Ovary (tissue), 3 donors: ENCODE measurements at regions not wholly inside any gene's neighbourhood (a gene's known extent, or its start where the extent isn't known, plus 50 kb on each side); places are given as distances from the start of the nearest gene placed in this dataset.

ENCODE experiments used
- EP300 ChIP-seq: sonication (generic); formaldehyde crosslinking; IDR thresholded peaks from one replicate; pipeline ENCODE4 v1.6.1; 2017; ENCODE audit warnings: antibody characterized with exemption
- POLR2A ChIP-seq: fragments of 450-650 bp; IDR thresholded peaks from one replicate; pipeline ENCODE4 v1.6.1; 2017; ENCODE audit warnings: antibody characterized with exemption, mild to moderate bottlenecking, moderate library complexity
- TF ChIP-seq, protein P1 (sequence below), 3 donors: fragments of 450-650 bp in 2 of 3; fragments of 200-600 bp in 1 of 3; IDR thresholded peaks; one replicate each; pipeline versions ENCODE4 v1.5.1 to v1.8.0; 2016 to 2022; ENCODE audit warnings: antibody characterized with exemption in 3 of 3, mild to moderate bottlenecking in 1 of 3
- donor health status: DM: no; HTN: no; CAD: no.

DNA sequence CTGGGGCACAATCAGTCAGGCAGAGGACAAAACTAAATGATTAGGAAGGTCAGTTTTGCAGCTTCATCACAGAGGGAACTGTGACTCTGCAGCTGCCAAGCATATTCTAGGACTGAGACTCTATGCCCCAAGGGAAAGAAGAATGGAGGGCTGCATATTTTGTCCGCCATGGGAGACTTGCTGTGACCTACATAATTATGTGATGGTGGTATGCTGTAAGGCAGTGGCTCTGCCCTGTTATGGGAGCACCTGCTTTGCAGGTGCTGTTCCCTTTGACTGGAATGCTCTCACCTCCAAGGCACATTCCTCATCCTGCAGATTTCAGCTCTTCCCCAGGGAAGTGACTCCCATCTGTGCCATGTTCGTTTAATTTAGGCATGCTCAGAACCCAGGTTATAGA is 261.9 kb upstream of the EPHA4 start:
- TF ChIP-seq, protein P1, sequence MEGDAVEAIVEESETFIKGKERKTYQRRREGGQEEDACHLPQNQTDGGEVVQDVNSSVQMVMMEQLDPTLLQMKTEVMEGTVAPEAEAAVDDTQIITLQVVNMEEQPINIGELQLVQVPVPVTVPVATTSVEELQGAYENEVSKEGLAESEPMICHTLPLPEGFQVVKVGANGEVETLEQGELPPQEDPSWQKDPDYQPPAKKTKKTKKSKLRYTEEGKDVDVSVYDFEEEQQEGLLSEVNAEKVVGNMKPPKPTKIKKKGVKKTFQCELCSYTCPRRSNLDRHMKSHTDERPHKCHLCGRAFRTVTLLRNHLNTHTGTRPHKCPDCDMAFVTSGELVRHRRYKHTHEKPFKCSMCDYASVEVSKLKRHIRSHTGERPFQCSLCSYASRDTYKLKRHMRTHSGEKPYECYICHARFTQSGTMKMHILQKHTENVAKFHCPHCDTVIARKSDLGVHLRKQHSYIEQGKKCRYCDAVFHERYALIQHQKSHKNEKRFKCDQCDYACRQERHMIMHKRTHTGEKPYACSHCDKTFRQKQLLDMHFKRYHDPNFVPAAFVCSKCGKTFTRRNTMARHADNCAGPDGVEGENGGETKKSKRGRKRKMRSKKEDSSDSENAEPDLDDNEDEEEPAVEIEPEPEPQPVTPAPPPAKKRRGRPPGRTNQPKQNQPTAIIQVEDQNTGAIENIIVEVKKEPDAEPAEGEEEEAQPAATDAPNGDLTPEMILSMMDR (IDR thresholded peaks at IDR 0.05), result no peak
- TF ChIP-seq EP300 (no peak), POLR2A (no peak)
